Type B pancreatic cell (in vitro differentiated cells): ENCODE measurements at regions not wholly inside any gene's neighbourhood (a gene's known extent, or its start where the extent isn't known, plus 50 kb on each side); places are given as distances from the start of the nearest gene placed in this dataset.

Experiments used
- DNase-seq: peaks from one replicate; pipeline ENCODE4 v3.0.0; 2021; ENCODE audit warnings: mixed read lengths; ENCODE audit not compliant: unreplicated experiment; ENCODE audit errors: extremely low spot score
- H3K27ac Mint-ChIP-seq: 2 replicates; pipeline ENCODE4 v1.8.0; 2021; ENCODE audit warnings: mild to moderate bottlenecking, mixed read lengths
- H3K27me3 Mint-ChIP-seq: 2 replicates; pipeline ENCODE4 v1.8.0; 2021; ENCODE audit warnings: mixed read lengths
- H3K36me3 Mint-ChIP-seq: 2 replicates; pipeline ENCODE4 v1.8.0; 2021; ENCODE audit warnings: mixed read lengths
- H3K4me1 Mint-ChIP-seq: one replicate; pipeline ENCODE4 v1.8.0; 2021; ENCODE audit warnings: mixed read lengths; ENCODE audit not compliant: unreplicated experiment
- H3K4me3 Mint-ChIP-seq: 2 replicates; pipeline ENCODE4 v1.8.0; 2021; ENCODE audit warnings: mild to moderate bottlenecking, mixed read lengths
- H3K9me3 Mint-ChIP-seq: 2 replicates; pipeline ENCODE4 v1.8.0; 2021; ENCODE audit warnings: mixed read lengths
- TF ChIP-seq, protein P1 (sequence below): fragments of 200-600 bp; sonication (generic); conservative IDR thresholded peaks from 2 replicates; pipeline ENCODE4 v1.5.0; 2021; ENCODE audit warnings: antibody characterized with exemption, mild to moderate bottlenecking

DNA sequence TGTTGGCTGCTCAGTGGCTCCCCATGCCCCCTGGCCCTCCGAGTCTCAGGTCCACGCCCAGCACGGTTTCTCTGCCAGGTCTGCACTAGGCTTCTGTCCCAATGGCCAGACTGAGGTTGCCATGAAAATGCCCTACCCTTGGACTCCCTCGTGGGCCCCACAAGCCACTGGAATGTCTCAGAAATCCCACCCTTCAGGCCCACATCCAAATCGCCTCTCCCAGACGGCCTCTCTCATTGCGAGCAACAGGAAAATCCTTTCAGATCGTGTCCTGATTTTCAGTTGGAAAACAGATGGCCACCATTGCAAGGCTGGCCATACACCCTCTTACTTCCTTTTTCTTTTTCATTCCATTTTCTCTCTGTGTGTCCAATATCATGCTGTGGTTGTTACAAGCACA, 77.3 kb downstream of the IRF2BPL start:
- Mint-ChIP-seq H3K4me3 (peak overlapping the region; percentile 6), H3K27ac (peak overlapping the region; percentile 87), H3K4me1 (peaks cover 53% of the 10 kb centered on the region)

DNA sequence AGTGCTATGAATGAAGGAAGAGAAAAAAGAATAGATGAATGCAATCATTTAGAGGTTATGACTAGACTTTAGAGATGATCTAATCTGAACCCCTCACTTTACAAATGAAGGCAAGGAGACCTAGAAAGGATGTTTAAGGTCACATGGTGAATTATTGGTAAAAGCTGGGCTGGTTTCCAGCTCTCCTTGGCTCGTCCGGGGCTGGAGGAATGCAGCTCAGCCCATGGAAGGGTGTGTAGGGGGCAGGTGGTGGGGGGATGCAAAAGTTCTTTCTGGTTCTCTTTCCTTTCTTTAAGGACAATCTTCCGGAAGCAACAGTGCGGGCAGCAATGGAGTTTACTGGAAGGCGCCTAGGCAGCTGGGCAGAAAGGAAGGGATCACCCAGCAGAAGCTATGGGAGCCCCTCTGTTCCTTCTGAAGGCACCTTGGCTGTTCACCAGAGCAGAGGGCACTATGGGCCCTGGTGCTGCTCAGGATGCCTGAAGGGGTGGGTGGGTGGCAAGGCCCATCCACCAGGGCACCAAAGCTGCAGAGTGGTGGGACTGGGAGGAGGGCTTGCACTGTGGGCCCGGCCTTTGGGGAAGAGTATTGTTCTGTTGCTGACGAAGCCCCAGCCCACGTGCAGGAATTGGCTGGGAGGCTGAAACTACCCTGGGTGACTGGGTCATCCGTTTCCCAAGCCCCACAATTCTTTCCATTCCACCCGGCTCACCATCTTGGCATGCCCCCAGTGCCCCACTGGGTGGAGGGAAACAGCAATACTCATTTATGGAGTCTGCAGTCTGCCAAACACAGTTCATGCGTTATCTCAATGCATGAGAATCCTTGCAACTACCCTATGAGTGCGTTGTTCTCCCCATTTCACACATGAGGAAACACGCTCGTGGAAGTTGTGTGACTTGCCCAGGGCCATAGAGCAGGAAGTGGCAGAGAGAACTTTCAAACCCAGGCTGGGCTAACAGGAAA, 78.2 kb downstream of the IRF2BPL start:
- TF ChIP-seq, protein P1, sequence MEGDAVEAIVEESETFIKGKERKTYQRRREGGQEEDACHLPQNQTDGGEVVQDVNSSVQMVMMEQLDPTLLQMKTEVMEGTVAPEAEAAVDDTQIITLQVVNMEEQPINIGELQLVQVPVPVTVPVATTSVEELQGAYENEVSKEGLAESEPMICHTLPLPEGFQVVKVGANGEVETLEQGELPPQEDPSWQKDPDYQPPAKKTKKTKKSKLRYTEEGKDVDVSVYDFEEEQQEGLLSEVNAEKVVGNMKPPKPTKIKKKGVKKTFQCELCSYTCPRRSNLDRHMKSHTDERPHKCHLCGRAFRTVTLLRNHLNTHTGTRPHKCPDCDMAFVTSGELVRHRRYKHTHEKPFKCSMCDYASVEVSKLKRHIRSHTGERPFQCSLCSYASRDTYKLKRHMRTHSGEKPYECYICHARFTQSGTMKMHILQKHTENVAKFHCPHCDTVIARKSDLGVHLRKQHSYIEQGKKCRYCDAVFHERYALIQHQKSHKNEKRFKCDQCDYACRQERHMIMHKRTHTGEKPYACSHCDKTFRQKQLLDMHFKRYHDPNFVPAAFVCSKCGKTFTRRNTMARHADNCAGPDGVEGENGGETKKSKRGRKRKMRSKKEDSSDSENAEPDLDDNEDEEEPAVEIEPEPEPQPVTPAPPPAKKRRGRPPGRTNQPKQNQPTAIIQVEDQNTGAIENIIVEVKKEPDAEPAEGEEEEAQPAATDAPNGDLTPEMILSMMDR: no peak
- no peaks in the 10 kb centered on the region for H3K9me3 Mint-ChIP-seq
- no peaks in the 10 kb centered on the region for H3K36me3 Mint-ChIP-seq
- peak overlapping the region; percentile 45 for H3K4me3 Mint-ChIP-seq
- DNase-seq: no peak
- H3K27me3 Mint-ChIP-seq: no peaks in the 10 kb centered on the region
- peaks cover 45% of the 10 kb centered on the region for H3K4me1 Mint-ChIP-seq
- peak overlapping the region; percentile 87 for H3K27ac Mint-ChIP-seq

More for the DNA sequence above, 77.3 kb downstream of the IRF2BPL start:
- Mint-ChIP-seq H3K9me3 (no peaks in the 10 kb centered on the region), H3K27me3 (no peaks in the 10 kb centered on the region), H3K36me3 (no peaks in the 10 kb centered on the region)
- no peak for DNase-seq
- TF ChIP-seq, protein P1: no peak

DNA sequence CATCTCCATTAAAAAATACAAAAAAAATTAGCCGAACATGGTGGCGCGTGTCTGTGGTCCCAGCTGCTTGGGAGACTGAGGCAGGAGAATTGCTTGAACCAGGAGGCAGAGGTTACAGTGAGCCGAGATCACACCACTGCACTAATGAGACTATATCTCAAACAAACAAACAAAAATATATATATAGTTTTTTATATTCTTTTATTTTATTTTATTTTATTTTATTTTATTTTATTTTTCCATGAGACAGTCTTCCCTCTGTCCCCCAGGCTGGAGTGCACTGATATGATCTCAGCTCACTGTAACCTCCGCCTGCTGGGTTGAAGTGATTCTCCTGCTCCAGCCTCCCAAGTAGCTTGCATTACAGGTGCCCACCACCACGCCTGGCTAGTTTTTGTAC, 79.5 kb downstream of the IRF2BPL start:
- Mint-ChIP-seq H3K4me3 (no peak overlapping the region), H3K27me3 (no peaks in the 10 kb centered on the region), H3K4me1 (peaks cover 39% of the 10 kb centered on the region)

DNA sequence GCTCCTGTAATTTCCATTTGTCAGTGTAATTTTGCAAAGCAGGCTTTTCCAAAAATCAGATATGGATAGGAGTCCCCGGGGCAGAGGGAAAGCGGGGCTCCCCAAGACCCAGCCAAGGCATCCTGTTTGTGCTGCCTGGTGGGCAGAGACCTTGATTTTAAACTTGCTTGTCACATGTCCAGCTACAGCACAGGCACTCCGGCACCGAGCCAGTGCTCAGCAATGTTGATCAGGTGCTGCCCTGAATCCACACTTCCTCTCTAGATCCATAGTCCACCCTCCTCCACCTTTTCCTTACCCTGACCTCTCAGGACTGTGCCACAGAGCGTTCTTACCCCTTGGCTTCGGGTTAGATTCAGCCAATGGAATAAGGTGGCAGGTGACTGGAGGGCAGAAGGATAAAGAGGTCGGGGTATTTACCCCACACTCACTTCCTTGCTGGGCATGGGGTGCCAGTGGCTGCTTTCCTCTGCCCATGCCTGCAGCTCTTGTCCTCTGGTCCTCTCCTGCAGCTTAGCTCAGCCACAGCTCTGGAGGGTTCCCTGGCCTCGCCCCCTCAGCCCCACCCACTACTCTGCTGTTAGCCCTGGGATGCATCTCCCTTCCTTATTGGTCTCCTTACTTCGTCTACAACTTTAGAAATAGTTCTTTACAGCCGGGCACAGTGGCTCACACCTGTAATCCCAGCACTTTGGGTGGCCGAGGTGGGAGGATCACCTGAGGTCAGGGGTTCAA, 80.1 kb downstream of the IRF2BPL start:
- DNase-seq: no peak
- Mint-ChIP-seq H3K36me3 (no peaks in the 10 kb centered on the region), H3K27ac (peak overlapping the region; percentile 85), H3K4me3 (peak overlapping the region; percentile 25), H3K9me3 (no peaks in the 10 kb centered on the region), H3K27me3 (no peaks in the 10 kb centered on the region), H3K4me1 (peaks cover 39% of the 10 kb centered on the region)
- TF ChIP-seq, protein P1: no peak

More for the DNA sequence above, 79.5 kb downstream of the IRF2BPL start:
- no peak for DNase-seq
- Mint-ChIP-seq H3K27ac (no peak overlapping the region), H3K36me3 (no peaks in the 10 kb centered on the region), H3K9me3 (no peaks in the 10 kb centered on the region)
- TF ChIP-seq, protein P1: no peak

DNA sequence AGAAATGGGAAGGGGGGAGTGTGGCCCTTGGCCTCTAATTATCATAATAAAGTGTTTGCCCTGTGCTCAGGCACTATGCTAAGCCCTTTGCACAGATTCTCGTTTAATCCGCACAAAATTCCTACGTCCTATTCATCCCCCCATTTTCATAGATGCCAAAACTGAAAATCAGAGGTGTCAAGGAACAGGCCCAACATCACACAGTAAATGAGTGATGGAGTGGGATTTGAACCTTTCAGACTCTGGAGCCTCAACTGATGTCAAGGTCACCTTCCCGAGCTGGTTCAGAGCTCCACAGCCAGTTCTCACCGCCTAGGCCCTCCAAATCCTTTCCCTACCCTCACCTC, 80.7 kb downstream of the IRF2BPL start:
- TF ChIP-seq, protein P1: no peak
- H3K4me3 Mint-ChIP-seq: peak overlapping the region; percentile 59

More for the DNA sequence above, 80.7 kb downstream of the IRF2BPL start:
- no peaks in the 10 kb centered on the region for H3K27me3 Mint-ChIP-seq
- H3K4me1 Mint-ChIP-seq: peaks cover 39% of the 10 kb centered on the region
- DNase-seq: no peak
- H3K36me3 Mint-ChIP-seq: no peaks in the 10 kb centered on the region
- H3K9me3 Mint-ChIP-seq: no peaks in the 10 kb centered on the region
- H3K27ac Mint-ChIP-seq: peak overlapping the region; percentile 85
